HCT116 (cell line): ENCODE measurements at regions not wholly inside any gene's neighbourhood (a gene's known extent, or its start where the extent isn't known, plus 50 kb on each side); places are given as distances from the start of the nearest gene placed in this dataset.

Experiments used
- ATAC-seq: fragments of 200-7000 bp; cut with Tn5 transposase; 2 replicates; pipeline ENCODE4 v1.9.1; 2020; ENCODE audit warnings: mild to moderate bottlenecking, moderate library complexity
- BruUV-seq: library from RNA; stranded (reverse); fragments of 400-500 nt; replicated peaks from 2 replicates; lab custom pipeline; 2021; lab: Mats Ljungman, UMichigan
- CTCF ChIA-PET: fragments of 300-600 bp; sonication (Branson Sonifier 250); formaldehyde crosslinking; loops from one replicate; lab custom pipeline; 2021; ENCODE audit warnings: antibody characterized with exemption; lab: Charles Lee
- POLR2A ChIA-PET: fragments of 300-600, 350-600 bp; sonication (Branson Sonifier 250); formaldehyde crosslinking; loops from one replicate; lab custom pipeline; 2021; ENCODE audit warnings: antibody characterized with exemption; lab: Charles Lee
- RAD21 ChIA-PET, 2 experiments: fragments of 300-600 bp; sonication (Branson Sonifier 250); formaldehyde crosslinking; loops; one replicate each; lab custom pipeline; 2023; ENCODE audit warnings: low total read pairs in 2 of 2; ENCODE audit not compliant: uncharacterized antibody in 2 of 2, unreplicated experiment in 2 of 2, low non-redundant PET in 1 of 2; lab: Charles Lee
- DNase-seq: peaks from one replicate; pipeline ENCODE4 v3.0.0-alpha.2; 2010; ENCODE audit warnings: low read depth, low spot score
- H2AFZ ChIP-seq: fragments of 200-600 bp; shearing (Covaris generic), sonication (generic); 2 replicates; pipeline ENCODE4 v1.6.1; 2017; ENCODE audit warnings: low read depth, mixed run types, mixed read lengths, antibody characterized with exemption, low read length; ENCODE audit not compliant: poor library complexity, severe bottlenecking
- H3K27ac ChIP-seq: 2 replicates; pipeline ENCODE4 v1.5.1; 2012; ENCODE audit warnings: low read depth, low read length
- H3K27me3 ChIP-seq: fragments of 200-600 bp; sonication (generic); 2 replicates; pipeline ENCODE4 v1.6.1; 2016; ENCODE audit warnings: mixed run types, low read length, mixed read lengths; ENCODE audit not compliant: insufficient read depth
- H3K36me3 ChIP-seq, 2 experiments: fragments of 200-500 bp in 1 of 2; fragments of 200-600 bp in 1 of 2; sonication (Bioruptor generic) in 1 of 2; sonication (generic) in 1 of 2; 2 replicates each; pipeline versions ENCODE4 v1.5.1 to v1.6.1; 2014 to 2016; ENCODE audit warnings: low read length in 2 of 2, inconsistent platforms in 1 of 2, mixed read lengths in 1 of 2, mixed run types in 1 of 2; ENCODE audit not compliant: insufficient read depth in 2 of 2, control insufficient read depth in 1 of 2
- H3K4me1 ChIP-seq, 2 experiments: fragments of 200-600 bp in 1 of 2; sonication (generic) in 1 of 2; 2 replicates each; pipeline versions ENCODE4 v1.5.1 to v1.6.1; 2012 to 2017; ENCODE audit warnings: low read length in 2 of 2, inconsistent platforms in 1 of 2, mild to moderate bottlenecking in 1 of 2, mixed read lengths in 1 of 2, mixed run types in 1 of 2, moderate library complexity in 1 of 2; ENCODE audit not compliant: insufficient read depth in 2 of 2, control insufficient read depth in 1 of 2
- H3K4me2 ChIP-seq: fragments of 200-600 bp; sonication (generic); 2 replicates; pipeline ENCODE4 v1.6.1; 2017; ENCODE audit warnings: mixed run types, low read length, mixed read lengths
- H3K4me3 ChIP-seq, 2 experiments: fragments of 200-600 bp in 1 of 2; sonication (generic) in 1 of 2; replicated peaks in 1 of 2; 2 replicates each; pipeline ENCODE4 v1.5.1; 2011 to 2016; ENCODE audit warnings: low read length in 2 of 2, control low read depth in 1 of 2, low read depth in 1 of 2, mild to moderate bottlenecking in 1 of 2, mixed read lengths in 1 of 2, mixed run types in 1 of 2
- H3K79me2 ChIP-seq: fragments of 200-600 bp; sonication (generic); 2 replicates; pipeline ENCODE4 v1.6.1; 2017; ENCODE audit warnings: mild to moderate bottlenecking, mixed run types, low read length, moderate library complexity, mixed read lengths; ENCODE audit not compliant: insufficient read depth
- H3K9ac ChIP-seq: fragments of 200-600 bp; sonication (generic); 2 replicates; pipeline ENCODE4 v1.6.1; 2016; ENCODE audit warnings: low read length, mixed read lengths
- H3K9me2 ChIP-seq: fragments of 200-600 bp; sonication (generic), shearing (Covaris generic); 2 replicates; pipeline ENCODE4 v1.6.1; 2017; ENCODE audit warnings: mixed run types, mild to moderate bottlenecking, moderate library complexity; ENCODE audit not compliant: insufficient read depth
- H3K9me3 ChIP-seq, 2 experiments: fragments of 200-500 bp in 1 of 2; fragments of 200-600 bp in 1 of 2; sonication (Bioruptor generic) in 1 of 2; sonication (generic) in 1 of 2; 2 replicates each; pipeline ENCODE4 v1.6.1; 2014 to 2017; ENCODE audit warnings: low read length in 2 of 2, mixed read lengths in 2 of 2, inconsistent platforms in 1 of 2, low read depth in 1 of 2, mild to moderate bottlenecking in 1 of 2, mixed run types in 1 of 2, moderate library complexity in 1 of 2; ENCODE audit not compliant: control insufficient read depth in 1 of 2, insufficient read depth in 1 of 2
- H4K20me1 ChIP-seq: fragments of 200-600 bp; sonication (generic), shearing (Covaris generic); 2 replicates; pipeline ENCODE4 v1.6.1; 2017; ENCODE audit warnings: mixed run types, mild to moderate bottlenecking, moderate library complexity; ENCODE audit not compliant: insufficient read depth
- ATF3 ChIP-seq: IDR thresholded peaks from 2 replicates; pipeline ENCODE4 v1.6.1; 2012
- CBX3 ChIP-seq: IDR thresholded peaks from 2 replicates; pipeline ENCODE4 v1.6.1; 2012; ENCODE audit warnings: low read depth
- CTCF ChIP-seq, 3 experiments: fragments of 200-600 bp in 1 of 3; sonication (generic) in 1 of 3; IDR thresholded peaks in 2 of 3; conservative IDR thresholded peaks in 1 of 3; 2 replicates each; pipeline ENCODE4 v1.5.1; 2012 to 2017; ENCODE audit warnings: low read depth in 2 of 3, low read length in 2 of 3, antibody characterized with exemption in 1 of 3, borderline replicate concordance in 1 of 3, control low read depth in 1 of 3, mild to moderate bottlenecking in 1 of 3, mixed read lengths in 1 of 3, mixed run types in 1 of 3, moderate library complexity in 1 of 3; ENCODE audit not compliant: insufficient read depth in 1 of 3
- EGR1 ChIP-seq: IDR thresholded peaks from 2 replicates; pipeline ENCODE4 v1.6.1; 2012; ENCODE audit warnings: low read depth
- EZH2phosphoT487 ChIP-seq: fragments of 200-600 bp; IDR thresholded peaks from 2 replicates; pipeline ENCODE4 v1.6.1; 2018; ENCODE audit warnings: antibody characterized with exemption, borderline replicate concordance
- FOSL1 ChIP-seq: IDR thresholded peaks from 2 replicates; pipeline ENCODE4 v1.6.1; 2012; ENCODE audit warnings: low read depth
- MAX ChIP-seq: IDR thresholded peaks from 2 replicates; pipeline ENCODE4 v1.6.1; 2012
- POLR2A ChIP-seq: IDR thresholded peaks from 2 replicates; pipeline ENCODE4 v1.7.0; 2011; ENCODE audit warnings: borderline replicate concordance; ENCODE audit not compliant: insufficient read depth, insufficient read length; ENCODE audit errors: extremely low read depth
- POLR2AphosphoS5 ChIP-seq: IDR thresholded peaks from 2 replicates; pipeline ENCODE4 v1.6.1; 2011; ENCODE audit warnings: mild to moderate bottlenecking, low read depth, low read length, moderate library complexity
- SP1 ChIP-seq: IDR thresholded peaks from 2 replicates; pipeline ENCODE4 v1.6.1; 2012; ENCODE audit warnings: low read depth
- TCF7L2 ChIP-seq: IDR thresholded peaks from 2 replicates; pipeline ENCODE4 v1.7.0; 2011; ENCODE audit warnings: borderline replicate concordance, inconsistent platforms; ENCODE audit not compliant: insufficient read depth, insufficient read length; ENCODE audit errors: extremely low read depth
- ZBTB33 ChIP-seq: IDR thresholded peaks from 2 replicates; pipeline ENCODE4 v1.6.1; 2011; ENCODE audit warnings: mild to moderate bottlenecking, low read length, moderate library complexity; ENCODE audit not compliant: insufficient replicate concordance; ENCODE audit errors: extremely low read depth
- ZFX ChIP-seq: fragments of 450-650 bp; IDR thresholded peaks from 2 replicates; pipeline ENCODE4 v1.6.1; 2017
- ZNF274 ChIP-seq: fragments of 200-500 bp; sonication (Bioruptor generic); IDR thresholded peaks from 2 replicates; pipeline ENCODE4 v1.6.1; 2014; ENCODE audit warnings: mild to moderate bottlenecking, low read depth, low read length, inconsistent platforms
- intact Hi-C: fragments of 100-400 bp; cut with micrococcal nuclease; formaldehyde crosslinking; loops from 2 replicates; pipeline ENCODE4 v1.10.0; 2022
- TF ChIP-seq, protein P1 (sequence below): IDR thresholded peaks from 2 replicates; pipeline ENCODE4 v1.6.1; 2012; ENCODE audit warnings: low read depth

- TF ChIP-seq POLR2A, result no peak
- no peak for TF ChIP-seq EZH2phosphoT487
- no peak for TF ChIP-seq POLR2AphosphoS5
- TF ChIP-seq ATF3, result no peak
- no peak for TF ChIP-seq MAX
- TF ChIP-seq, protein P1, sequence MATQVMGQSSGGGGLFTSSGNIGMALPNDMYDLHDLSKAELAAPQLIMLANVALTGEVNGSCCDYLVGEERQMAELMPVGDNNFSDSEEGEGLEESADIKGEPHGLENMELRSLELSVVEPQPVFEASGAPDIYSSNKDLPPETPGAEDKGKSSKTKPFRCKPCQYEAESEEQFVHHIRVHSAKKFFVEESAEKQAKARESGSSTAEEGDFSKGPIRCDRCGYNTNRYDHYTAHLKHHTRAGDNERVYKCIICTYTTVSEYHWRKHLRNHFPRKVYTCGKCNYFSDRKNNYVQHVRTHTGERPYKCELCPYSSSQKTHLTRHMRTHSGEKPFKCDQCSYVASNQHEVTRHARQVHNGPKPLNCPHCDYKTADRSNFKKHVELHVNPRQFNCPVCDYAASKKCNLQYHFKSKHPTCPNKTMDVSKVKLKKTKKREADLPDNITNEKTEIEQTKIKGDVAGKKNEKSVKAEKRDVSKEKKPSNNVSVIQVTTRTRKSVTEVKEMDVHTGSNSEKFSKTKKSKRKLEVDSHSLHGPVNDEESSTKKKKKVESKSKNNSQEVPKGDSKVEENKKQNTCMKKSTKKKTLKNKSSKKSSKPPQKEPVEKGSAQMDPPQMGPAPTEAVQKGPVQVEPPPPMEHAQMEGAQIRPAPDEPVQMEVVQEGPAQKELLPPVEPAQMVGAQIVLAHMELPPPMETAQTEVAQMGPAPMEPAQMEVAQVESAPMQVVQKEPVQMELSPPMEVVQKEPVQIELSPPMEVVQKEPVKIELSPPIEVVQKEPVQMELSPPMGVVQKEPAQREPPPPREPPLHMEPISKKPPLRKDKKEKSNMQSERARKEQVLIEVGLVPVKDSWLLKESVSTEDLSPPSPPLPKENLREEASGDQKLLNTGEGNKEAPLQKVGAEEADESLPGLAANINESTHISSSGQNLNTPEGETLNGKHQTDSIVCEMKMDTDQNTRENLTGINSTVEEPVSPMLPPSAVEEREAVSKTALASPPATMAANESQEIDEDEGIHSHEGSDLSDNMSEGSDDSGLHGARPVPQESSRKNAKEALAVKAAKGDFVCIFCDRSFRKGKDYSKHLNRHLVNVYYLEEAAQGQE, result no peak
- TF ChIP-seq CTCF (IDR thresholded peaks at IDR 0.05 in 2 of 3, conservative IDR thresholded peaks at IDR 0.05 in 1 of 3; ENCODE audit: borderline replicate concordance in 1 of 3, insufficient read depth in 1 of 3, low read depth in 2 of 3, low read length in 2 of 3), result no peak
- no peak for TF ChIP-seq EGR1
- no peak for TF ChIP-seq ZBTB33
- no peak for TF ChIP-seq FOSL1
- TF ChIP-seq ZFX, result no peak
- no peak for TF ChIP-seq ZNF274
- TF ChIP-seq TCF7L2, result no peak
- no peak for TF ChIP-seq SP1
- no peak for TF ChIP-seq CBX3
Observed at GRCh38 chr13:50426927-50427326, 411.7 kb downstream of the KCNRG start.

More at GRCh38 chr13:50426927-50427326, 411.7 kb downstream of the KCNRG start:
- H3K4me3 ChIP-seq, result no peak overlapping the region
- no peaks in the 10 kb centered on the region for H3K9me2 ChIP-seq
- H3K79me2 ChIP-seq, result no peaks in the 10 kb centered on the region
- no peak overlapping the region for H3K27ac ChIP-seq
- H3K27me3 ChIP-seq, result no peaks in the 10 kb centered on the region
- DNase-seq, result no peak
- no peak overlapping the region for H3K4me2 ChIP-seq
- no peak for ATAC-seq
- intact Hi-C loops, result no loop called here
- H3K36me3 ChIP-seq, result no peaks in the 10 kb centered on the region
- no peaks in the 10 kb centered on the region for H3K9me3 ChIP-seq
- CTCF ChIA-PET, result no interaction called here
- no peak overlapping the region for H3K9ac ChIP-seq
- POLR2A ChIA-PET, result interaction anchor here (0.8 kb wide), 1 partner anchor 301 kb away, joined by 3 read pairs; no protein-coding TSS in a partner anchor
- no TSS peak for BruUV-seq
- H3K4me1 ChIP-seq, result peaks cover 0 to 2% of the 10 kb centered on the region in 2 experiments; a peak in 1 of 4 replicates
- no peak overlapping the region for H2AFZ ChIP-seq
- RAD21 ChIA-PET, result no interaction called here
- H4K20me1 ChIP-seq, result no peaks in the 10 kb centered on the region
